ENCODE measurements at regions not wholly inside any gene's neighbourhood (a gene's known extent, or its start where the extent isn't known, plus 50 kb on each side); places are given as distances from the start of the nearest gene placed in this dataset.

GRCh38 chr7:91345449-91345848 is 81.2 kb downstream of the FZD1 start:
- no peak overlapping the region for H3K4me3 ChIP-seq (ENCODE audit: low read length)
- TF ChIP-seq, protein P1, sequence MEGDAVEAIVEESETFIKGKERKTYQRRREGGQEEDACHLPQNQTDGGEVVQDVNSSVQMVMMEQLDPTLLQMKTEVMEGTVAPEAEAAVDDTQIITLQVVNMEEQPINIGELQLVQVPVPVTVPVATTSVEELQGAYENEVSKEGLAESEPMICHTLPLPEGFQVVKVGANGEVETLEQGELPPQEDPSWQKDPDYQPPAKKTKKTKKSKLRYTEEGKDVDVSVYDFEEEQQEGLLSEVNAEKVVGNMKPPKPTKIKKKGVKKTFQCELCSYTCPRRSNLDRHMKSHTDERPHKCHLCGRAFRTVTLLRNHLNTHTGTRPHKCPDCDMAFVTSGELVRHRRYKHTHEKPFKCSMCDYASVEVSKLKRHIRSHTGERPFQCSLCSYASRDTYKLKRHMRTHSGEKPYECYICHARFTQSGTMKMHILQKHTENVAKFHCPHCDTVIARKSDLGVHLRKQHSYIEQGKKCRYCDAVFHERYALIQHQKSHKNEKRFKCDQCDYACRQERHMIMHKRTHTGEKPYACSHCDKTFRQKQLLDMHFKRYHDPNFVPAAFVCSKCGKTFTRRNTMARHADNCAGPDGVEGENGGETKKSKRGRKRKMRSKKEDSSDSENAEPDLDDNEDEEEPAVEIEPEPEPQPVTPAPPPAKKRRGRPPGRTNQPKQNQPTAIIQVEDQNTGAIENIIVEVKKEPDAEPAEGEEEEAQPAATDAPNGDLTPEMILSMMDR (conservative IDR thresholded peaks at IDR 0.05; ENCODE audit: low read length), result no peak
- no peak for DNase-seq (ENCODE audit: low read depth)

DNA sequence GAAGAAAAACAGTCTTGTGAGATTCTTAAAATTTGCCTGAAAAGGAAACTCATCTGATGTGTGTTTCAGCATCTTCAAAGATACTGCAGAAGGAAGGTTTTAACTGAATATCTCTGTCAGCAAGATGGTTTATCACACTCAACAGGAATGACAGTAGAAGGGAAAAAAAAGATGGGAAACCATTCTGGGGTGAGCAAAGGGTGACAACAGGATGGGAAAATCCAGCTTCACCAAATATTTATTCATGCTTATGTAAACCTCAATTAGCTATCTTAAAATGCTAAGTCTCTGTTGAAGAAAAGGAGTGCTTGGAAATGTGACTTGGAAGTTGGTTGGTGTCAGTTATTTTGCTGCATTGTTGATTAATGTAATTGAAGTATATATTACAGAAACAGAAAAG is 82.2 kb downstream of the FZD1 start:
- TF ChIP-seq, protein P1 (conservative IDR thresholded peaks at IDR 0.05; ENCODE audit: low read length), result no peak
- DNase-seq (ENCODE audit: low read depth), result no peak
- H3K4me3 ChIP-seq (ENCODE audit: low read length), result no peak overlapping the region

DNA sequence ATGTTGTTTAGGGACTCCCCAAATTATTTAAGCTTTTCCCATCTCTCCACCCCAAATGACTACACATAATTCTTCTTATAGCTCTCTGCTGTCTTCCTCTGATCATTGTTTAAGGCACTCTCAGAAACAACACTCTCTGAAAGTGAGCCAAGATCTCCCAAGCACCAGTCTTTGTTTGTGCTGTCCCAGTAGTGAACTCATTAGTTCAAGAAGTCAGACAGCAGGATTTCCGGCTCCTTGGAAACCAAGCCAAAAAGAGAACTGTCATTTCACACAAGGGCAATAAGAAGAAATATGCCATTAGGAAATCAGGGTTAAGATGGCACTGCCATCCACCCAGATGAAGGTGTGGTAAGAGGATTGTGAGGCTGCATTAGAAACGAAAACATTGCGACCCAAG is 83.1 kb downstream of the FZD1 start:
- TF ChIP-seq, protein P1 (conservative IDR thresholded peaks at IDR 0.05; ENCODE audit: low read length), result no peak
- DNase-seq (ENCODE audit: low read depth), result no peak
- no peak overlapping the region for H3K4me3 ChIP-seq (ENCODE audit: low read length)

- no peak overlapping the region for H3K4me3 ChIP-seq (ENCODE audit: low read length)
- DNase-seq (ENCODE audit: low read depth), result peak; percentile 44
- TF ChIP-seq, protein P1 (conservative IDR thresholded peaks at IDR 0.05; ENCODE audit: low read length), result no peak
These were observed 84.5 kb downstream of the FZD1 start for GRCh38 chr7:91348711-91349110.

- H3K4me3 ChIP-seq (ENCODE audit: low read length), result no peak overlapping the region
- DNase-seq (ENCODE audit: low read depth), result no peak
- TF ChIP-seq, protein P1 (conservative IDR thresholded peaks at IDR 0.05; ENCODE audit: low read length), result no peak
These were observed 87.1 kb downstream of the FZD1 start for GRCh38 chr7:91351374-91351773.

GRCh38 chr7:91352091-91352490 is 87.9 kb downstream of the FZD1 start:
- H3K4me3 ChIP-seq (ENCODE audit: low read length), result no peak overlapping the region
- TF ChIP-seq, protein P1 (conservative IDR thresholded peaks at IDR 0.05; ENCODE audit: low read length), result no peak
- DNase-seq (ENCODE audit: low read depth), result no peak

- H3K4me3 ChIP-seq (ENCODE audit: low read length), result no peak overlapping the region
- DNase-seq (ENCODE audit: low read depth), result no peak
- TF ChIP-seq, protein P1 (conservative IDR thresholded peaks at IDR 0.05; ENCODE audit: low read length), result no peak
These were observed 89.6 kb downstream of the FZD1 start for GRCh38 chr7:91353848-91354247.

All from AG10803 (cell line).